Upper lobe of left lung (tissue), 4 donors: ENCODE measurements at regions not wholly inside any gene's neighbourhood (a gene's known extent, or its start where the extent isn't known, plus 50 kb on each side); places are given as distances from the start of the nearest gene placed in this dataset.

Experiments
- POLR2A ChIP-seq, 4 donors: fragments of 450-650 bp; IDR thresholded peaks; one replicate each; pipeline ENCODE4 v1.5.1; 2016 to 2017; ENCODE audit warnings: antibody characterized with exemption in 4 of 4, mild to moderate bottlenecking in 2 of 4
- POLR2AphosphoS5 ChIP-seq, 2 donors: sonication (generic); formaldehyde crosslinking; IDR thresholded peaks; one replicate each; pipeline ENCODE4 v1.5.1; 2017; ENCODE audit warnings: antibody characterized with exemption in 2 of 2
- TF ChIP-seq, protein P1 (sequence below), 6 experiments: fragments of 450-650 bp in 4 of 6; fragments of 200-600 bp in 2 of 6; sonication (generic) in 2 of 6; IDR thresholded peaks; one replicate each; pipeline ENCODE4 v1.5.1; 2016 to 2019; ENCODE audit warnings: antibody characterized with exemption in 6 of 6

- TF ChIP-seq, protein P1, sequence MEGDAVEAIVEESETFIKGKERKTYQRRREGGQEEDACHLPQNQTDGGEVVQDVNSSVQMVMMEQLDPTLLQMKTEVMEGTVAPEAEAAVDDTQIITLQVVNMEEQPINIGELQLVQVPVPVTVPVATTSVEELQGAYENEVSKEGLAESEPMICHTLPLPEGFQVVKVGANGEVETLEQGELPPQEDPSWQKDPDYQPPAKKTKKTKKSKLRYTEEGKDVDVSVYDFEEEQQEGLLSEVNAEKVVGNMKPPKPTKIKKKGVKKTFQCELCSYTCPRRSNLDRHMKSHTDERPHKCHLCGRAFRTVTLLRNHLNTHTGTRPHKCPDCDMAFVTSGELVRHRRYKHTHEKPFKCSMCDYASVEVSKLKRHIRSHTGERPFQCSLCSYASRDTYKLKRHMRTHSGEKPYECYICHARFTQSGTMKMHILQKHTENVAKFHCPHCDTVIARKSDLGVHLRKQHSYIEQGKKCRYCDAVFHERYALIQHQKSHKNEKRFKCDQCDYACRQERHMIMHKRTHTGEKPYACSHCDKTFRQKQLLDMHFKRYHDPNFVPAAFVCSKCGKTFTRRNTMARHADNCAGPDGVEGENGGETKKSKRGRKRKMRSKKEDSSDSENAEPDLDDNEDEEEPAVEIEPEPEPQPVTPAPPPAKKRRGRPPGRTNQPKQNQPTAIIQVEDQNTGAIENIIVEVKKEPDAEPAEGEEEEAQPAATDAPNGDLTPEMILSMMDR (IDR thresholded peaks at IDR 0.05) = no peak
- TF ChIP-seq POLR2AphosphoS5 (IDR thresholded peaks at IDR 0.05) (no peak), POLR2A (IDR thresholded peaks at IDR 0.05) (no peak)
These were observed 1387.6 kb upstream of the ACVR2A start for GRCh38 chr2:146457221-146457620.
